GM18498 (cell line): ENCODE measurements at regions not wholly inside any gene's neighbourhood (a gene's known extent, or its start where the extent isn't known, plus 50 kb on each side); places are given as distances from the start of the nearest gene placed in this dataset.
A peak's percentile ranks its signal among the peaks of the same experiment; 100 is the strongest.
"Not testable (repeated sequence)": the region's sequence is repeated elsewhere in the genome, so short reads cannot be mapped to it uniquely, and the experiment has no call there.

Experiments
- ATAC-seq: cut with Tn5 transposase; IDR thresholded peaks from one replicate; pipeline ENCODE4 v1.9.1; 2021; ENCODE audit warnings: mild to moderate bottlenecking, moderate library complexity; ENCODE audit not compliant: unreplicated experiment

GRCh38 chr5:69000949-69001348, 92.9 kb upstream of the SLC30A5 start:
- ATAC-seq, result no peak

GRCh38 chr5:69001627-69002026, 92.2 kb upstream of the SLC30A5 start:
- ATAC-seq, result no peak

- no peak for ATAC-seq
Measured at GRCh38 chr5:69004127-69004526, 89.7 kb upstream of the SLC30A5 start.

GRCh38 chr5:69004676-69005075, 89.1 kb upstream of the SLC30A5 start:
- ATAC-seq, result no peak

- no peak for ATAC-seq
Measured at GRCh38 chr5:69006030-69006429, 87.8 kb upstream of the SLC30A5 start.

- no peak for ATAC-seq
Measured at GRCh38 chr5:69007163-69007562, 86.7 kb upstream of the SLC30A5 start.

- peak; percentile 85 for ATAC-seq
Measured at GRCh38 chr5:69007726-69008368, 86.0 kb upstream of the SLC30A5 start.

- ATAC-seq, result no peak
Measured at GRCh38 chr5:69010476-69010875, 83.3 kb upstream of the SLC30A5 start.

- ATAC-seq, result no peak
Measured at GRCh38 chr5:69011910-69012309, 81.9 kb upstream of the SLC30A5 start.

- no peak for ATAC-seq
Measured at GRCh38 chr5:69013481-69013880, 80.3 kb upstream of the SLC30A5 start.

- ATAC-seq, result not testable (repeated sequence)
Measured at GRCh38 chr5:69014007-69014406, 79.8 kb upstream of the SLC30A5 start.

GRCh38 chr5:69019668-69020375, 74.0 kb upstream of the SLC30A5 start:
- ATAC-seq, result no peak

- ATAC-seq, result no peak
Measured at GRCh38 chr5:69024241-69024651, 69.6 kb upstream of the SLC30A5 start.

- no peak for ATAC-seq
Measured at GRCh38 chr5:69029292-69029691, 64.5 kb upstream of the SLC30A5 start.

GRCh38 chr5:69030358-69031062, 63.3 kb upstream of the SLC30A5 start:
- no peak for ATAC-seq

GRCh38 chr5:69032009-69032408, 61.8 kb upstream of the SLC30A5 start:
- no peak for ATAC-seq

- ATAC-seq, result no peak
Measured at GRCh38 chr5:69033690-69034089, 60.1 kb upstream of the SLC30A5 start.

GRCh38 chr5:69034898-69035297, 58.9 kb upstream of the SLC30A5 start:
- no peak for ATAC-seq

GRCh38 chr5:69035665-69036064, 58.1 kb upstream of the SLC30A5 start:
- no peak for ATAC-seq

GRCh38 chr5:69038539-69038938, 55.3 kb upstream of the SLC30A5 start:
- ATAC-seq, result no peak

- no peak for ATAC-seq
Measured at GRCh38 chr5:69039829-69040228, 54.0 kb upstream of the SLC30A5 start.

- peak; percentile 29 for ATAC-seq
Measured at GRCh38 chr5:69042500-69042899, 51.3 kb upstream of the SLC30A5 start.
